ENCODE measurements at regions not wholly inside any gene's neighbourhood (a gene's known extent, or its start where the extent isn't known, plus 50 kb on each side); places are given as distances from the start of the nearest gene placed in this dataset.

GRCh38 chr15:45970542-45970941 is 335.7 kb downstream of the SQOR start:
- no peak for TF ChIP-seq CTCF (conservative IDR thresholded peaks at IDR 0.05; ENCODE audit: low read depth, low read length)
- no peak for TF ChIP-seq EZH2 (IDR thresholded peaks at IDR 0.05; ENCODE audit: low read length, unreplicated experiment)
- no peak for TF ChIP-seq EZH2phosphoT487 (IDR thresholded peaks at IDR 0.05; ENCODE audit: borderline replicate concordance, low read length)

All from PC-3 (cell line).